ENCODE measurements at regions not wholly inside any gene's neighbourhood (a gene's known extent, or its start where the extent isn't known, plus 50 kb on each side); places are given as distances from the start of the nearest gene placed in this dataset.

DNA sequence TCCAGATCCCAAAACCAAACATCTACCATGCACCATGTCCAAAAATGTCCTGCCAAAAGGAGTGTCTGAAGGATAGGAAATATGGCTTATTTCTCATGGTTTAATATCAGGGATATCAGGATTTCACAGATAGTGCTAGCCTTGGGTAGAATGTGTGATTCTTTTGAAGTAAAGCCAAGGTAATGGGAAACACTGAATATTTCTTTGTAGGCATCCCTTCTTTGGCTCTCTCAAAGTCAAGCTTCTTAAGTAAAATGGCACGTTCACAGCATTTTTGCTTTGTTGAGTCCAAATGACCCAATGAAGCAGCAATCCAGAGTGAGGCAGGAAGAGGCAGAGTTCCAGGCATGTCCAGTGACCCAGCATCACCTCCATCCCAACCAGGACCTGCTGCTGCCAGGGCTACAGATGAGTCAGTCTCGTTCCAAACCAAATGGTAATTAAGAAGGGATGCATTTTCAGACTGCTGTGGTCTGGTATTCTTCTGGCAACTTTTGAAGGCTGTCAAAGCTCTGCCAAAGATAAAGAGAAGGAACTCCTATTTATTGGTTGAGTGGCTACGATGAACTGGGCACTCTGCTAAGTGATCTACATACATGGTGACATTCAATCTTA is 678.8 kb upstream of the KLF4 start:
- TF ChIP-seq, protein P1, sequence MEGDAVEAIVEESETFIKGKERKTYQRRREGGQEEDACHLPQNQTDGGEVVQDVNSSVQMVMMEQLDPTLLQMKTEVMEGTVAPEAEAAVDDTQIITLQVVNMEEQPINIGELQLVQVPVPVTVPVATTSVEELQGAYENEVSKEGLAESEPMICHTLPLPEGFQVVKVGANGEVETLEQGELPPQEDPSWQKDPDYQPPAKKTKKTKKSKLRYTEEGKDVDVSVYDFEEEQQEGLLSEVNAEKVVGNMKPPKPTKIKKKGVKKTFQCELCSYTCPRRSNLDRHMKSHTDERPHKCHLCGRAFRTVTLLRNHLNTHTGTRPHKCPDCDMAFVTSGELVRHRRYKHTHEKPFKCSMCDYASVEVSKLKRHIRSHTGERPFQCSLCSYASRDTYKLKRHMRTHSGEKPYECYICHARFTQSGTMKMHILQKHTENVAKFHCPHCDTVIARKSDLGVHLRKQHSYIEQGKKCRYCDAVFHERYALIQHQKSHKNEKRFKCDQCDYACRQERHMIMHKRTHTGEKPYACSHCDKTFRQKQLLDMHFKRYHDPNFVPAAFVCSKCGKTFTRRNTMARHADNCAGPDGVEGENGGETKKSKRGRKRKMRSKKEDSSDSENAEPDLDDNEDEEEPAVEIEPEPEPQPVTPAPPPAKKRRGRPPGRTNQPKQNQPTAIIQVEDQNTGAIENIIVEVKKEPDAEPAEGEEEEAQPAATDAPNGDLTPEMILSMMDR (IDR thresholded peaks at IDR 0.05; ENCODE audit: insufficient read depth, low read depth, low read length, missing control alignments) = no peak
- DNase-seq (ENCODE audit: low read depth) = no peak
- no peak overlapping the region for H3K4me3 ChIP-seq (ENCODE audit: low read depth, low read length)

DNA sequence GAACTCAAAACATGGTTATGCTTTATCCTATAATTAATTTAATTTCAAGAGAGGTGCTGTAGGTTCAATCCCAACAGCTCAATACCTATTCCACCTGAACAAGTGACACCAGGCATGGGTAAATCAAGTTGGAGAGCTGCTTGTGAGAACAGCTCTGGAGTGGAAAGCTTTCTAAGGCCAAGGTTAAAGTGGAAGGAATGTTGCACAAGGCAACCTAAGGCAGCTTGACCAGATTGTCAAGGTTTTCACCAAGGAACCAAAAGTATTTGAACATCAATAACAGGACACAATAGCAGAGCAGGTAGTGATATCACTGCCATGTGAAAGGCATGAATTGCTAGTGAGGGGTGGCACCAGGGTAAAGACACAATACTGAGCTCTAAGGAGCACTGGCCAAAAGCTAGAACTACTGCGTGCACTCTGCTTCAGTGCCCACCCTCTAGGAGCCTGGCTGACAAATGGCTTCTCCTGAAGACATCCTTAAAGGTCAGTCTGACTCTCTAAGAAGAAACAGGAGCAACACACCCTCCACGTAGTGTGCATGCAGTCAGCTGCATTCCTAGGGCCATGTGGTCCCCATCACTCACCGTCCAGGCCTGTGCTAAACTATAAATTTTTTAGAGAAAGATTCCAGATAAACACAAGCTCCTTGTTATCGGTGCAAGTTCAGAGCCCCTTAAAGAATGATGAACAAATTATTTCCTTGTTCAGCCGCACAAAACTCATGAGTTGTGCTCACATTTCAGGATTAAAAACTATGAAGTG is 677.7 kb upstream of the KLF4 start:
- H3K4me3 ChIP-seq (ENCODE audit: low read depth, low read length) = no peak overlapping the region
- DNase-seq (ENCODE audit: low read depth) = no peak
- TF ChIP-seq, protein P1 (IDR thresholded peaks at IDR 0.05; ENCODE audit: insufficient read depth, low read depth, low read length, missing control alignments) = no peak

DNA sequence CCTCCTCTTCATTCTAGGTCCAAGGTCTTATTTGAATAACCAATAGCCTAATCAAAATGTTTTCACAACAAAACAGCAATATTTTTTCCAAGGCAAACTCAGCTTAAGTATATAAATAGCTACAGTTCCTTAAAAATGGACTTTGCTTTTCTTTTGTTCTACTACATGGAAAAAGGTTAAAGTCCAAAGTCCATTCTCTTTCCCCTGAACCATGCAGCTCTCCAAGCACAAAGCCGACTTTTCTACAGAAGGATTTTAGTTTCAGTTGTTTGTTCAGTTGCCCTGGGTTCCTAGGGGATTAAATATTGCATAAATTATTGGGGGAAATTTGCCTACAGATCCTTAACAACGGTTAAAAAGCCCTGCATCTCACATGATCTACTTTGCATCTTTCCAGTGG is 677.0 kb upstream of the KLF4 start:
- TF ChIP-seq, protein P1 (IDR thresholded peaks at IDR 0.05; ENCODE audit: insufficient read depth, low read depth, low read length, missing control alignments) = no peak
- no peak overlapping the region for H3K4me3 ChIP-seq (ENCODE audit: low read depth, low read length)
- no peak for DNase-seq (ENCODE audit: low read depth)

DNA sequence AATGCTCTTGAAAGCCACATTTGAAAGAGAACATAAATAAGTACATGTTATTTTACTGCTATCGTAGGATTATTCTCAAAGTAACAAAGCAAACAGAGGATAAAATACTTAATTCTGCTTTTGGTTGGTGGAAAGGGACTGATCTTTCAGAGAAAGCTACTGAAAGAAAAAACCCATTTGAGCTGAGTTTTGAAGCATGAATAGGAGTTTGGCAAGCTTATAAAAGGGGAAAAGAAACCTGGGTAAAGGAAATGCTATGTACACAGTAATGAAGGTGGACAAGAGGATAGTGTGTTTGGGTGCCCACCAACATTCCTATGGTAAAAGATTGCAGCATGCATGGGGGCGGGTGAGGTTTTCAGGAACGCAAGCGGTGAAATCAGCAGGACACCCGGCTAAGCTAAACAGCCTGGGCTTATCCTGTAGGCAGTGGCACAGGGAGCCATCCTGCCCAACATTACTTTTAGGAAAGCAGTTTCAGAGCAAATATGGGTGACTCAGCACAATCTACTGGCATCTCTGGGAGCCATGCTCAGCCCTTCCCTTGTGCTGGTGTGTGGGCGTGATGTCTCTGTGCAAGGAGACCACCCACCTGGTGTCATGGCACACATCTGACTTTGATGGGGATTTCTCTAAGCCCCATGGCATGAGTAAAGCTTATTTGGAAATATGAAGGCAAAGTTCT is 673.9 kb upstream of the KLF4 start:
- DNase-seq (ENCODE audit: low read depth) = no peak
- TF ChIP-seq, protein P1 (IDR thresholded peaks at IDR 0.05; ENCODE audit: insufficient read depth, low read depth, low read length, missing control alignments) = no peak
- no peak overlapping the region for H3K4me3 ChIP-seq (ENCODE audit: low read depth, low read length)

DNA sequence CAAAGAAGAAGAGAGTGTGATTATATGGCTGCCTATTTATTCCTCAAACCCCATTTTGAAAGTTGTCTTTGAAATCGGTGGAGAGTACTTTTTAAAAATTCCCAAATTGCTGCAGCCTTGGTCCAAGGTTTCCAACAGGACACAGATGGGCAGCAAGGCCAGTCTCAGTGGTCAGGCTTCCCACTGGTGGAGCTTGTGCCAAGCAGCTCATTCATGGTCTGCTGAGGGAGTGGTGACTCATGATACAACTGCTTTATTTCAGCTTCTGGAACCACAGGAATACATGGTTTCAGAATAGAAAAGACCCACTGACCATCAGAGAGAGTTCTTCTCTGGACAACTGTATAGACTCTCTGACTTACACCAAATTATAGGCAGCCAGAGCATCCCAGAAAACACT is 673.1 kb upstream of the KLF4 start:
- H3K4me3 ChIP-seq (ENCODE audit: low read depth, low read length) = no peak overlapping the region
- TF ChIP-seq, protein P1 (IDR thresholded peaks at IDR 0.05; ENCODE audit: insufficient read depth, low read depth, low read length, missing control alignments) = no peak
- no peak for DNase-seq (ENCODE audit: low read depth)

DNA sequence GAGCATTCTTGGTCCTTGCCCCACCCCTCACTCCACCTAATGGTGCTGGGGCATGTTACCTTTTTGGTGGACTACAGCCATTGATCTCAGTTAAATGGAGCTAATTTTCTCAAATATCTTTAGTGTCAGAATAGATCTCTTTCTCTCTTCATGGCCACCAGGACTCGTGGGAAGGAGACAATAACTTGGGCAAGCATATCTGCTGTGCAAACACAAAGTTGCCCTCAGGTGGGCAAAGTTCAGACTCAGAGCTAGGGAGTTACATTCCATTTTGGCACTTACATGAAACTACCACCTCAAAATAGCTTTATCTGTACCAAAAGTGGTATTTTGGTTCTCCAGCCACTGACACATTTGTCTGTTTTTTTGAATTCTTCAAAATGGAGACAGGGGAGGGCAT is 671.9 kb upstream of the KLF4 start:
- TF ChIP-seq, protein P1 (IDR thresholded peaks at IDR 0.05; ENCODE audit: insufficient read depth, low read depth, low read length, missing control alignments) = no peak
- no peak for DNase-seq (ENCODE audit: low read depth)
- no peak overlapping the region for H3K4me3 ChIP-seq (ENCODE audit: low read depth, low read length)
